ENCODE measurements at regions not wholly inside any gene's neighbourhood (a gene's known extent, or its start where the extent isn't known, plus 50 kb on each side); places are given as distances from the start of the nearest gene placed in this dataset.
"Not testable (repeated sequence)": the region's sequence is repeated elsewhere in the genome, so short reads cannot be mapped to it uniquely, and the experiment has no call there.

GRCh38 chr12:45522227-45522626, 207.3 kb upstream of the ARID2 start:
- Histone ChIP-seq H3K9me3 (ENCODE audit: low read depth, low read length, poor library complexity, severe bottlenecking) (no peaks in the 10 kb centered on the region), H3K27ac (ENCODE audit: low read depth, low read length, poor library complexity, severe bottlenecking) (no peak overlapping the region), H3K27me3 (replicated peaks; ENCODE audit: insufficient read depth, low read depth, low read length, poor library complexity) (no peaks in the 10 kb centered on the region), H3K4me1 (ENCODE audit: insufficient read depth, low read length, poor library complexity, severe bottlenecking) (no peaks in the 10 kb centered on the region), H3K4me3 (ENCODE audit: low read depth, low read length, poor library complexity, severe bottlenecking) (no peak overlapping the region), H3K36me3 (ENCODE audit: insufficient read depth, low read length, poor library complexity, severe bottlenecking) (no peaks in the 10 kb centered on the region)
- ChIA-PET POLR2A (ENCODE audit: low non-redundant PET) (no interaction called here), CTCF (no interaction called here)
- no peak for TF ChIP-seq CTCF (conservative IDR thresholded peaks at IDR 0.05; ENCODE audit: low read depth, low read length)
- no peak for TF ChIP-seq EZH2 (IDR thresholded peaks at IDR 0.05; ENCODE audit: borderline replicate concordance, low read depth, low read length, poor library complexity, severe bottlenecking)
- intact Hi-C loops (cut with micrococcal nuclease; ENCODE audit: unreplicated experiment), result no loop called here
- BruUV-seq (replicated peaks), result no TSS peak
- no peak for DNase-seq (ENCODE audit: low spot score)

- H3K27ac ChIP-seq (ENCODE audit: low read depth, low read length, poor library complexity, severe bottlenecking); H3K9me3 ChIP-seq (ENCODE audit: low read depth, low read length, poor library complexity, severe bottlenecking); DNase-seq (ENCODE audit: low spot score); H3K36me3 ChIP-seq (ENCODE audit: insufficient read depth, low read length, poor library complexity, severe bottlenecking); H3K4me1 ChIP-seq (ENCODE audit: insufficient read depth, low read length, poor library complexity, severe bottlenecking); CTCF ChIA-PET; H3K27me3 ChIP-seq (replicated peaks; ENCODE audit: insufficient read depth, low read depth, low read length, poor library complexity); H3K4me3 ChIP-seq (ENCODE audit: low read depth, low read length, poor library complexity, severe bottlenecking); POLR2A ChIA-PET (ENCODE audit: low non-redundant PET); intact Hi-C loops (cut with micrococcal nuclease; ENCODE audit: unreplicated experiment); BruUV-seq (replicated peaks): not testable (repeated sequence)
These were observed 202.7 kb upstream of the ARID2 start for GRCh38 chr12:45526823-45527222.

GRCh38 chr12:45532113-45532512, 197.4 kb upstream of the ARID2 start:
- no peaks in the 10 kb centered on the region for H3K27me3 ChIP-seq (replicated peaks; ENCODE audit: insufficient read depth, low read depth, low read length, poor library complexity)
- POLR2A ChIA-PET (ENCODE audit: low non-redundant PET), result no interaction called here
- no TSS peak for BruUV-seq (replicated peaks)
- no peak for DNase-seq (ENCODE audit: low spot score)
- no peaks in the 10 kb centered on the region for H3K36me3 ChIP-seq (ENCODE audit: insufficient read depth, low read length, poor library complexity, severe bottlenecking)
- intact Hi-C loops (cut with micrococcal nuclease; ENCODE audit: unreplicated experiment), result no loop called here
- no peaks in the 10 kb centered on the region for H3K9me3 ChIP-seq (ENCODE audit: low read depth, low read length, poor library complexity, severe bottlenecking)
- H3K27ac ChIP-seq (ENCODE audit: low read depth, low read length, poor library complexity, severe bottlenecking), result no peak overlapping the region
- H3K4me3 ChIP-seq (ENCODE audit: low read depth, low read length, poor library complexity, severe bottlenecking), result no peak overlapping the region
- no peak for TF ChIP-seq EZH2 (IDR thresholded peaks at IDR 0.05; ENCODE audit: borderline replicate concordance, low read depth, low read length, poor library complexity, severe bottlenecking)
- TF ChIP-seq CTCF (conservative IDR thresholded peaks at IDR 0.05; ENCODE audit: low read depth, low read length), result no peak
- no peaks in the 10 kb centered on the region for H3K4me1 ChIP-seq (ENCODE audit: insufficient read depth, low read length, poor library complexity, severe bottlenecking)
- CTCF ChIA-PET, result interaction anchor here (0.5 kb wide), 1 partner anchor 564 kb away, joined by 3 read pairs; no protein-coding TSS in a partner anchor

- ChIA-PET CTCF (no interaction called here), POLR2A (ENCODE audit: low non-redundant PET) (no interaction called here)
- Histone ChIP-seq H3K27me3 (replicated peaks; ENCODE audit: insufficient read depth, low read depth, low read length, poor library complexity) (no peaks in the 10 kb centered on the region), H3K36me3 (ENCODE audit: insufficient read depth, low read length, poor library complexity, severe bottlenecking) (no peaks in the 10 kb centered on the region), H3K4me3 (ENCODE audit: low read depth, low read length, poor library complexity, severe bottlenecking) (no peak overlapping the region), H3K4me1 (ENCODE audit: insufficient read depth, low read length, poor library complexity, severe bottlenecking) (peaks cover 17% of the 10 kb centered on the region), H3K9me3 (ENCODE audit: low read depth, low read length, poor library complexity, severe bottlenecking) (no peaks in the 10 kb centered on the region), H3K27ac (ENCODE audit: low read depth, low read length, poor library complexity, severe bottlenecking) (no peak overlapping the region)
- intact Hi-C loops (cut with micrococcal nuclease; ENCODE audit: unreplicated experiment), result no loop called here
- no TSS peak for BruUV-seq (replicated peaks)
- no peak for TF ChIP-seq EZH2 (IDR thresholded peaks at IDR 0.05; ENCODE audit: borderline replicate concordance, low read depth, low read length, poor library complexity, severe bottlenecking)
- no peak for TF ChIP-seq CTCF (conservative IDR thresholded peaks at IDR 0.05; ENCODE audit: low read depth, low read length)
- DNase-seq (ENCODE audit: low spot score), result no peak
These were observed 193.8 kb upstream of the ARID2 start for GRCh38 chr12:45535610-45536180.

Data from A673 (cell line).